Testis (tissue), 2 donors: ENCODE measurements at regions not wholly inside any gene's neighbourhood (a gene's known extent, or its start where the extent isn't known, plus 50 kb on each side); places are given as distances from the start of the nearest gene placed in this dataset.

ENCODE experiments used
- CTCF ChIP-seq, 3 experiments: fragments of 450-650 bp in 2 of 3; fragments of 200-600 bp in 1 of 3; sonication (generic) in 1 of 3; IDR thresholded peaks; one replicate each; pipeline ENCODE4 v1.5.1; 2016 to 2019; ENCODE audit warnings: antibody characterized with exemption in 3 of 3, mild to moderate bottlenecking in 2 of 3, moderate library complexity in 1 of 3
- POLR2A ChIP-seq: fragments of 450-650 bp; IDR thresholded peaks from one replicate; pipeline ENCODE4 v1.6.1; 2017; ENCODE audit warnings: antibody characterized with exemption, mild to moderate bottlenecking, moderate library complexity

- TF ChIP-seq CTCF (IDR thresholded peaks at IDR 0.05) (no peak), POLR2A (no peak)
These were observed 174.4 kb downstream of the SI start for GRCh38 chr3:164903820-164904451.
